BE2C (cell line): ENCODE measurements at regions not wholly inside any gene's neighbourhood (a gene's known extent, or its start where the extent isn't known, plus 50 kb on each side); places are given as distances from the start of the nearest gene placed in this dataset.
"Not testable (repeated sequence)": the region's sequence is repeated elsewhere in the genome, so short reads cannot be mapped to it uniquely, and the experiment has no call there.

Experiments
- DNase-seq: peaks from one replicate; pipeline ENCODE4 v3.0.0-alpha.2; 2020
- H3K27me3 ChIP-seq: fragments of 250-450 bp; sonication (Bioruptor Pico); 2 replicates; pipeline ENCODE4 v1.5.1; 2020; ENCODE audit warnings: mild to moderate bottlenecking
- H3K36me3 ChIP-seq: fragments of 250-450 bp; sonication (Bioruptor Pico); 2 replicates; pipeline ENCODE4 v1.5.1; 2020; ENCODE audit warnings: mild to moderate bottlenecking
- H3K4me1 ChIP-seq: fragments of 250-450 bp; sonication (Bioruptor Pico); 2 replicates; pipeline ENCODE4 v1.5.1; 2020
- H3K4me3 ChIP-seq: 2 replicates; pipeline ENCODE4 v1.5.1; 2011; ENCODE audit warnings: low read depth, low read length
- H3K9me3 ChIP-seq: fragments of 250-450 bp; sonication (Bioruptor Pico); 2 replicates; pipeline ENCODE4 v1.5.1; 2020
- TF ChIP-seq, protein P1 (sequence below): IDR thresholded peaks from 2 replicates; pipeline ENCODE4 v1.5.1; 2012; ENCODE audit warnings: mild to moderate bottlenecking, low read depth, low read length

DNA sequence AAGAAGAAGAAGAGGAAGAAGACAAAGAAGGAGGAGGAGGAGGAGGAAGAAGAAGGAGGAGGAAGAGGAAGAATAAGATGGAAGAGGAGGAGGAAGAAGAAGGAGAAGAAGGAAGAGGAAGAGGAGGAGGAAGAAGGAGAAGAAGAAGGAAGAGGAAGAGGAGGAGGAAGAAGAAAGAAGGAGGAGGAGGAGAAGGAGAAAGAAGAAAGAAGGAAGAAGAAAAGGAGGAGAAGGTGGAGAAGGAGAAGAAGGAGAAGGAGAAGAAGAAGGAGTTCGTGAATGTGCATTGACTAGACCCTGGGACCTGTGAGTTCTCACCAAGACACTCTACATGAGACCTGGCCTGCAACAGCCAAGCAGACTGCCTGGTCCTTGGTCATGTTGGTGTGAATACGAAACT is 131.7 kb upstream of the ERRFI1 start:
- TF ChIP-seq, protein P1, sequence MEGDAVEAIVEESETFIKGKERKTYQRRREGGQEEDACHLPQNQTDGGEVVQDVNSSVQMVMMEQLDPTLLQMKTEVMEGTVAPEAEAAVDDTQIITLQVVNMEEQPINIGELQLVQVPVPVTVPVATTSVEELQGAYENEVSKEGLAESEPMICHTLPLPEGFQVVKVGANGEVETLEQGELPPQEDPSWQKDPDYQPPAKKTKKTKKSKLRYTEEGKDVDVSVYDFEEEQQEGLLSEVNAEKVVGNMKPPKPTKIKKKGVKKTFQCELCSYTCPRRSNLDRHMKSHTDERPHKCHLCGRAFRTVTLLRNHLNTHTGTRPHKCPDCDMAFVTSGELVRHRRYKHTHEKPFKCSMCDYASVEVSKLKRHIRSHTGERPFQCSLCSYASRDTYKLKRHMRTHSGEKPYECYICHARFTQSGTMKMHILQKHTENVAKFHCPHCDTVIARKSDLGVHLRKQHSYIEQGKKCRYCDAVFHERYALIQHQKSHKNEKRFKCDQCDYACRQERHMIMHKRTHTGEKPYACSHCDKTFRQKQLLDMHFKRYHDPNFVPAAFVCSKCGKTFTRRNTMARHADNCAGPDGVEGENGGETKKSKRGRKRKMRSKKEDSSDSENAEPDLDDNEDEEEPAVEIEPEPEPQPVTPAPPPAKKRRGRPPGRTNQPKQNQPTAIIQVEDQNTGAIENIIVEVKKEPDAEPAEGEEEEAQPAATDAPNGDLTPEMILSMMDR: no peak
- H3K27me3 ChIP-seq: no peaks in the 10 kb centered on the region
- no peak for DNase-seq

DNA sequence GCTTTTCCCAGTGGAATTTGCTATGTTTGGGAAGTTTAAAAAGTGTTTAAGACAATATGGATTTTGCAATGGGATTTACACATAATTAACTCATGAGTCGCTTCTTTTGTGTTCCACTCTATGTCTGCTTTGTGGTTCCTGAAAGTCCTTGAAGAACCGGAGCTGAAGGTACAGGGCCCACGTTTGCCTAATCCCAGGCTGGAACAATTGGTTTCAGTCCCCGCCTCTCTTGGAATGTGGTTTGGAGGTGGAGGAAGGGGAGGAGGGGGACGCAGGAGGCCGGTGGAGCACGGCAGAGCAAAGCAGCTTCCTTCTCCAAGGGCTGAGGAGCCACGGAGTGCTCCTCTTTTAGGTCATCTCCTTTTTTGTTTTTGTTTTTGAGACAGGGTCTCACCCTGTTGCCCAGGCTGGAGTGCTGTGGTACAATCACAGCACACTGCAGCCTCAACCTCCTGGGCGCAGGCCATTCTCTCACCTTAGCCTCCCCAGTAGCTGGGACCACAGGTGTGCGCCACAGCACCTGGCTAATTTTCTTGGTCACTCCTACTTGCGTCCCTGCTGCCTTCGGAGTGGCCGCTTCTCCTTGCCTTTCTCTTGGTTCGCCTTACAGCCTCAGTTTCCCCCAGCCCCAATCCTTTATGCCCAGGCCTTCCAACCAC is 129.5 kb upstream of the ERRFI1 start:
- Histone ChIP-seq H3K27me3 (no peaks in the 10 kb centered on the region), H3K36me3 (no peaks in the 10 kb centered on the region), H3K4me3 (no peak overlapping the region), H3K4me1 (no peaks in the 10 kb centered on the region), H3K9me3 (no peaks in the 10 kb centered on the region)
- TF ChIP-seq, protein P1: no peak
- DNase-seq: no peak

More for the DNA sequence above, 131.7 kb upstream of the ERRFI1 start:
- Histone ChIP-seq H3K9me3 (no peaks in the 10 kb centered on the region), H3K36me3 (no peaks in the 10 kb centered on the region), H3K4me1 (no peaks in the 10 kb centered on the region), H3K4me3 (no peak overlapping the region)

DNA sequence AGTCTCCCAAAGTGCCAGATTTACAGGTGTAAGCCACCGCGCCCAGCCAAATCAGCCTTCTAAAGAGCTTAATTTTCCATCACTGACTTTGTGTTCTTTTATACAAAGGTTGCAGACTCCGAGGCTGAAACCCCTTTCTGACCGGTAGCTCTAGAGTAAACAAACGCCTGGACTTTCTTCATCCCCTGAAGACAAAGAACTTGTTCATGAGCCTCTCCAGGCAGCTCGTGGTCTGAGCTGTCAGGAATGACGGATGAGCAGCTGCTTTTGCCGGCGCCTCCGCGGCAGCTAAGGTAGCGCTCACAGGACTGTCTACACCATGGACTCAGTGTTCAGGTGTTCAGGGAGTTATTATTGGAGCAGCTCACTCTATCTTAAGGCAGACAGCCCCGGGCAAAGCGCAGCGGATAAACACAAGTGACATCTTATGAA is 128.5 kb upstream of the ERRFI1 start:
- no peak for DNase-seq
- H3K9me3 ChIP-seq: no peaks in the 10 kb centered on the region
- TF ChIP-seq, protein P1: no peak
- no peaks in the 10 kb centered on the region for H3K4me1 ChIP-seq
- no peaks in the 10 kb centered on the region for H3K27me3 ChIP-seq
- no peak overlapping the region for H3K4me3 ChIP-seq
- no peaks in the 10 kb centered on the region for H3K36me3 ChIP-seq

DNA sequence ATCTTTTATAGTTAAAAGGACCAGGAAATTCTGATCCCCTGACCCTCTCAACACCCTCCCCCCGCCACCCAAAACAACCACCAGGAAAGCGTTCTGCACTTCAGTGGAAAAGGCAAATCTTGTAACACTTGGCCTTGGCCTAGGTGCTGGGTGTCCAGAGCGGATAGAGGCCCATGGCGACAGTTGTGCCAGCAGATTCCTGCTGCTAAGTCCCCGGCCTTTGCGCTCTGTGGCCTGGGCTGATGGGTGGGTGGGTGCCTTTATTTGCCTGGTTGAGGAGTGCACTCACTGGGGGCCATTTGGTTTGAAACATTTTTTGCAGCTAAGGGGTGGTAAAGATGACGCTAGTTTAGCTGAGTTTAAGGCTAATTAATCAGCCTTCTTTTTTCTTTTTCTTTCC is 127.9 kb upstream of the ERRFI1 start:
- H3K36me3 ChIP-seq: no peaks in the 10 kb centered on the region
- H3K4me1 ChIP-seq: no peaks in the 10 kb centered on the region
- H3K4me3 ChIP-seq: no peak overlapping the region
- TF ChIP-seq, protein P1: no peak
- H3K27me3 ChIP-seq: no peaks in the 10 kb centered on the region
- DNase-seq: no peak
- no peaks in the 10 kb centered on the region for H3K9me3 ChIP-seq

DNA sequence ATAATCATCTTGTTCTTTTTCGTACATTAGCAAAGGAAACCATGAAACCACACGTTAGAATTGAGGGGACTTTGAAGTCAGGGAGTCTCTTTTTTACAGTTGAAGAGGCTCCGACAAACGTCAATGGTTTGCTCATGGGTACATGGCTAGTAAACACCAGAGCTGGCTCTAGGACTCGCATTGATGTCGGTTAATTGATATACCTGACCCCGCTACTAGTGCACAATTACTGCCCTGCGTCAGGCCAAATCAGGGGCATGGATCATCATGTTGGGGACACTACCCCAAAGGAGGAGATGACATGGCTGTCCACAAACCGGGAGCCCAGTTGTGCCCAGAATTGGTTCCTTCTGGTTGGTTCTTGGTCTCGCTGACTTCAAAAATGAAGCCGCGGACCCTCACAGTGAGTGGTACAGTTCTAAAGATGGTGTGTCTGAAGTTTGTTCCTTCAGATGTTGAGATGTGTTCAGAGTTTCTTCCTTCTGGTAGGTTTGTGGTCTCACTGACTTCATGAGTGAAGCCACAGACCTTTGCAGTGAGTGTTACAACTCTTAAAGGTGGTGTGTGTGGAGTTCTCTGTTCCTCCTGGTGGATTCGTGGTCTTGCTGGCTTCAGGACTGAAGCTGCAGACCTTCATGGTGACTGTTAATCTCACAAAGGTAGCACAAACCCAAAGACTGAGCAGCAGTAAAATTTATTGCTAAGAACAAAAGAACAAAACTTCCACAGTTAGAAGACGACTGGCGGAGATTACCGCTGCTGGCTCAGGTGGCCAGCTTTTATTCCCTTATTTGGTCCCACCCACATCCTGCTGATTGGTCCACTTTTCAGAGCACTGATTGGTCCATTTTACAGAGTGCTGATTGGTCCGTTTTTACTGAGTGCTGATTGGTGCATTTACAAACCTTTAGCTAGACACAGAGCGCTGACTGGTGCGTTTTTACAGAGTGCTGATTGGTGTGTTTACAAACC is 126.9 kb upstream of the ERRFI1 start:
- Histone ChIP-seq H3K4me3 (no peak overlapping the region), H3K27me3 (no peaks in the 10 kb centered on the region), H3K36me3 (no peaks in the 10 kb centered on the region), H3K4me1 (no peaks in the 10 kb centered on the region), H3K9me3 (no peaks in the 10 kb centered on the region)
- TF ChIP-seq, protein P1: no peak
- no peak for DNase-seq

DNA sequence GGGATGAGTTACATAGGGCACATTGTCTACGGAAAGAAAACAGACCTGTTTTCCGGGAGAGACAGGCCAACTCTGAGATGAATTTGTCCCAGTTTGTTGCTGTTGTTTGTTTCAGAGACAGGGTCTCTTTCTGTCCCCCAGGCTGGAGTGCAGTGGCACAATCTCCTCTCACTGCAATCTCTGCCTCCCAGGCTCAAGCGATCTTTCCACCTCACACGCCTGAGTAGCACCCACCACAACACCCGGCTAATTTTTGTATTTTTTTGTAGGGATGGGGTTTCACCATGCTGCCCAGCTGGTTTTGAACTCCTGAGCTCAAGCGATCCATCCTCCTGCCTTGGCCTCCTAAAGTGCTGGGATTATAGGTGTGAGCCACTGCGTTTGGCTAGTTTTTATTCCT is 125.5 kb upstream of the ERRFI1 start:
- H3K36me3 ChIP-seq: no peaks in the 10 kb centered on the region
- DNase-seq: no peak
- H3K4me3 ChIP-seq: no peak overlapping the region
- no peaks in the 10 kb centered on the region for H3K27me3 ChIP-seq
- no peaks in the 10 kb centered on the region for H3K4me1 ChIP-seq
- TF ChIP-seq, protein P1: no peak
- no peaks in the 10 kb centered on the region for H3K9me3 ChIP-seq

DNA sequence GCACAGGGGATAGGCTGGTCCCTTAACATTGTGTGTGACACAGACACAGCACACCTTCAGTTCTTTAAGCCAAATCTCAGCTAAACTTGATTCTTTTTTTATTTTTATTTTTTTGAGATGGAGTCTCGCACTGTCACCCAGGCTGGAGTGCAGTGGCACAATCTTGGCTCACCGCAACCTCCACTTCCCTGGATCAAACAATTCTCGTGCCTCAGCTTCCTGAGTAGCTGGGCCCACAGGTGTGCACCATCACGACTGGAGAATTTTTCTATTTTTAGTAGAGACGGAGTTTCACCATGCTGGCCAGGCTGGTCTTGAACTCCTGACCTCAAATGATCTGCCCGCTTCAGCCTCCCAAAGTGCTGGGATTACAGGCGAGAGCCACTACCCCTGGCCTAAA is 123.6 kb upstream of the ERRFI1 start:
- not testable (repeated sequence) for DNase-seq, H3K4me3 ChIP-seq, H3K4me1 ChIP-seq, H3K9me3 ChIP-seq, H3K36me3 ChIP-seq, H3K27me3 ChIP-seq
